ENCODE measurements at regions not wholly inside any gene's neighbourhood (a gene's known extent, or its start where the extent isn't known, plus 50 kb on each side); places are given as distances from the start of the nearest gene placed in this dataset.

GRCh38 chr19:31938675-31939074 lies 406.7 kb upstream of the ZNF507 start:
- DNase-seq: no peak
- H3K27ac Mint-ChIP-seq: no peak overlapping the region
- no peaks in the 10 kb centered on the region for H3K27me3 Mint-ChIP-seq
- no peaks in the 10 kb centered on the region for H3K9me3 Mint-ChIP-seq
- H3K36me3 Mint-ChIP-seq: no peaks in the 10 kb centered on the region
- no peaks in the 10 kb centered on the region for H3K4me1 Mint-ChIP-seq
- no peak overlapping the region for H3K4me3 Mint-ChIP-seq

GRCh38 chr19:31940396-31940795 lies 405.0 kb upstream of the ZNF507 start:
- no peaks in the 10 kb centered on the region for H3K4me1 Mint-ChIP-seq
- DNase-seq: no peak
- no peaks in the 10 kb centered on the region for H3K9me3 Mint-ChIP-seq
- no peak overlapping the region for H3K4me3 Mint-ChIP-seq
- no peaks in the 10 kb centered on the region for H3K36me3 Mint-ChIP-seq
- no peak overlapping the region for H3K27ac Mint-ChIP-seq
- no peaks in the 10 kb centered on the region for H3K27me3 Mint-ChIP-seq

- no peaks in the 10 kb centered on the region for H3K4me1 Mint-ChIP-seq
- H3K27me3 Mint-ChIP-seq: no peaks in the 10 kb centered on the region
- H3K36me3 Mint-ChIP-seq: no peaks in the 10 kb centered on the region
- DNase-seq: no peak
- no peak overlapping the region for H3K27ac Mint-ChIP-seq
- H3K4me3 Mint-ChIP-seq: no peak overlapping the region
- no peaks in the 10 kb centered on the region for H3K9me3 Mint-ChIP-seq
Measured at GRCh38 chr19:31943191-31943661, 402.2 kb upstream of the ZNF507 start.

- no peaks in the 10 kb centered on the region for H3K36me3 Mint-ChIP-seq
- DNase-seq: no peak
- no peak overlapping the region for H3K4me3 Mint-ChIP-seq
- no peaks in the 10 kb centered on the region for H3K9me3 Mint-ChIP-seq
- no peaks in the 10 kb centered on the region for H3K4me1 Mint-ChIP-seq
- H3K27ac Mint-ChIP-seq: no peak overlapping the region
- no peaks in the 10 kb centered on the region for H3K27me3 Mint-ChIP-seq
Measured at GRCh38 chr19:31943778-31944177, 401.6 kb upstream of the ZNF507 start.

- Mint-ChIP-seq H3K4me3 (no peak overlapping the region), H3K27me3 (no peaks in the 10 kb centered on the region), H3K9me3 (no peaks in the 10 kb centered on the region), H3K36me3 (no peaks in the 10 kb centered on the region), H3K27ac (no peak overlapping the region), H3K4me1 (no peaks in the 10 kb centered on the region)
- no peak for DNase-seq
Measured at GRCh38 chr19:31944326-31944725, 401.1 kb upstream of the ZNF507 start.

GRCh38 chr19:31946491-31946890 lies 398.9 kb upstream of the ZNF507 start:
- H3K27ac Mint-ChIP-seq: no peak overlapping the region
- no peaks in the 10 kb centered on the region for H3K36me3 Mint-ChIP-seq
- H3K4me3 Mint-ChIP-seq: no peak overlapping the region
- no peaks in the 10 kb centered on the region for H3K9me3 Mint-ChIP-seq
- no peaks in the 10 kb centered on the region for H3K27me3 Mint-ChIP-seq
- H3K4me1 Mint-ChIP-seq: no peaks in the 10 kb centered on the region
- DNase-seq: no peak

GRCh38 chr19:31947436-31948115 lies 397.8 kb upstream of the ZNF507 start:
- no peaks in the 10 kb centered on the region for H3K27me3 Mint-ChIP-seq
- H3K27ac Mint-ChIP-seq: no peak overlapping the region
- H3K4me1 Mint-ChIP-seq: no peaks in the 10 kb centered on the region
- DNase-seq: no peak
- H3K9me3 Mint-ChIP-seq: no peaks in the 10 kb centered on the region
- H3K4me3 Mint-ChIP-seq: no peak overlapping the region
- H3K36me3 Mint-ChIP-seq: no peaks in the 10 kb centered on the region

- no peak overlapping the region for H3K4me3 Mint-ChIP-seq
- H3K36me3 Mint-ChIP-seq: no peaks in the 10 kb centered on the region
- no peaks in the 10 kb centered on the region for H3K27me3 Mint-ChIP-seq
- no peak for DNase-seq
- H3K27ac Mint-ChIP-seq: no peak overlapping the region
- H3K9me3 Mint-ChIP-seq: no peaks in the 10 kb centered on the region
- H3K4me1 Mint-ChIP-seq: no peaks in the 10 kb centered on the region
Measured at GRCh38 chr19:31952693-31953092, 392.7 kb upstream of the ZNF507 start.

GRCh38 chr19:31955061-31955460 lies 390.3 kb upstream of the ZNF507 start:
- Mint-ChIP-seq H3K27me3 (no peaks in the 10 kb centered on the region), H3K9me3 (no peaks in the 10 kb centered on the region), H3K27ac (no peak overlapping the region), H3K4me1 (no peaks in the 10 kb centered on the region), H3K36me3 (no peaks in the 10 kb centered on the region), H3K4me3 (no peak overlapping the region)
- DNase-seq: no peak

GRCh38 chr19:31955884-31956283 lies 389.5 kb upstream of the ZNF507 start:
- H3K4me3 Mint-ChIP-seq: no peak overlapping the region
- no peaks in the 10 kb centered on the region for H3K9me3 Mint-ChIP-seq
- no peaks in the 10 kb centered on the region for H3K4me1 Mint-ChIP-seq
- H3K36me3 Mint-ChIP-seq: no peaks in the 10 kb centered on the region
- DNase-seq: no peak
- H3K27ac Mint-ChIP-seq: no peak overlapping the region
- H3K27me3 Mint-ChIP-seq: no peaks in the 10 kb centered on the region

- no peaks in the 10 kb centered on the region for H3K27me3 Mint-ChIP-seq
- no peaks in the 10 kb centered on the region for H3K4me1 Mint-ChIP-seq
- H3K36me3 Mint-ChIP-seq: no peaks in the 10 kb centered on the region
- DNase-seq: no peak
- no peaks in the 10 kb centered on the region for H3K9me3 Mint-ChIP-seq
- H3K4me3 Mint-ChIP-seq: no peak overlapping the region
- H3K27ac Mint-ChIP-seq: no peak overlapping the region
Measured at GRCh38 chr19:31956771-31957392, 388.5 kb upstream of the ZNF507 start.

- H3K4me1 Mint-ChIP-seq: no peaks in the 10 kb centered on the region
- DNase-seq: no peak
- no peak overlapping the region for H3K4me3 Mint-ChIP-seq
- no peaks in the 10 kb centered on the region for H3K36me3 Mint-ChIP-seq
- no peak overlapping the region for H3K27ac Mint-ChIP-seq
- no peaks in the 10 kb centered on the region for H3K9me3 Mint-ChIP-seq
- H3K27me3 Mint-ChIP-seq: no peaks in the 10 kb centered on the region
Measured at GRCh38 chr19:31957711-31958110, 387.7 kb upstream of the ZNF507 start.

- Mint-ChIP-seq H3K36me3 (no peaks in the 10 kb centered on the region), H3K9me3 (no peaks in the 10 kb centered on the region), H3K4me1 (no peaks in the 10 kb centered on the region), H3K4me3 (no peak overlapping the region), H3K27me3 (no peaks in the 10 kb centered on the region), H3K27ac (no peak overlapping the region)
- DNase-seq: no peak
Measured at GRCh38 chr19:31959527-31960018, 385.8 kb upstream of the ZNF507 start.

GRCh38 chr19:31960474-31960873 lies 384.9 kb upstream of the ZNF507 start:
- no peaks in the 10 kb centered on the region for H3K27me3 Mint-ChIP-seq
- H3K4me1 Mint-ChIP-seq: no peaks in the 10 kb centered on the region
- H3K36me3 Mint-ChIP-seq: no peaks in the 10 kb centered on the region
- no peaks in the 10 kb centered on the region for H3K9me3 Mint-ChIP-seq
- H3K27ac Mint-ChIP-seq: no peak overlapping the region
- no peak overlapping the region for H3K4me3 Mint-ChIP-seq
- DNase-seq: no peak

GRCh38 chr19:31961191-31961590 lies 384.2 kb upstream of the ZNF507 start:
- Mint-ChIP-seq H3K27ac (no peak overlapping the region), H3K36me3 (no peaks in the 10 kb centered on the region), H3K4me3 (no peak overlapping the region), H3K27me3 (no peaks in the 10 kb centered on the region), H3K4me1 (no peaks in the 10 kb centered on the region), H3K9me3 (no peaks in the 10 kb centered on the region)
- no peak for DNase-seq

- no peak for DNase-seq
- no peaks in the 10 kb centered on the region for H3K9me3 Mint-ChIP-seq
- H3K36me3 Mint-ChIP-seq: no peaks in the 10 kb centered on the region
- H3K4me3 Mint-ChIP-seq: no peak overlapping the region
- H3K4me1 Mint-ChIP-seq: no peaks in the 10 kb centered on the region
- H3K27me3 Mint-ChIP-seq: no peaks in the 10 kb centered on the region
- H3K27ac Mint-ChIP-seq: no peak overlapping the region
Measured at GRCh38 chr19:31961667-31962066, 383.7 kb upstream of the ZNF507 start.
